Body of pancreas (tissue), 4 donors: ENCODE measurements at regions not wholly inside any gene's neighbourhood (a gene's known extent, or its start where the extent isn't known, plus 50 kb on each side); places are given as distances from the start of the nearest gene placed in this dataset.

Source experiments
- CTCF ChIP-seq, 7 experiments: fragments of 450-650 bp in 4 of 7; fragments of 200-600 bp in 3 of 7; sonication (generic) in 3 of 7; IDR thresholded peaks; one replicate each; pipeline ENCODE4 v1.5.1; 2016 to 2019; ENCODE audit warnings: antibody characterized with exemption in 7 of 7
- POLR2A ChIP-seq, 3 donors: fragments of 450-650 bp; IDR thresholded peaks; one replicate each; pipeline ENCODE4 v1.6.1; 2016; ENCODE audit warnings: antibody characterized with exemption in 3 of 3, mild to moderate bottlenecking in 2 of 3

GRCh38 chr6:49051281-49051680 is 411.8 kb downstream of the MMUT start:
- no peak for TF ChIP-seq CTCF (IDR thresholded peaks at IDR 0.05)
- TF ChIP-seq POLR2A (IDR thresholded peaks at IDR 0.05), result no peak
